Breast epithelium (tissue), 3 donors: ENCODE measurements at regions not wholly inside any gene's neighbourhood (a gene's known extent, or its start where the extent isn't known, plus 50 kb on each side); places are given as distances from the start of the nearest gene placed in this dataset.

Experiments used
- CTCF ChIP-seq, 3 donors: fragments of 450-650 bp; IDR thresholded peaks; one replicate each; pipeline ENCODE4 v1.5.1; 2016 to 2017; ENCODE audit warnings: antibody characterized with exemption in 3 of 3, mild to moderate bottlenecking in 3 of 3, moderate library complexity in 3 of 3
- POLR2A ChIP-seq: fragments of 450-650 bp; IDR thresholded peaks from one replicate; pipeline ENCODE4 v1.6.1; 2016; ENCODE audit warnings: antibody characterized with exemption, mild to moderate bottlenecking, moderate library complexity
- POLR2AphosphoS5 ChIP-seq, 3 donors: sonication (generic); formaldehyde crosslinking; IDR thresholded peaks; one replicate each; pipeline ENCODE4 v1.6.1; 2017; ENCODE audit warnings: antibody characterized with exemption in 3 of 3

GRCh38 chrX:120774606-120775005 is 101.1 kb downstream of the CT47B1 start:
- TF ChIP-seq CTCF (IDR thresholded peaks at IDR 0.05) = no peak
- no peak for TF ChIP-seq POLR2AphosphoS5 (IDR thresholded peaks at IDR 0.05)
- no peak for TF ChIP-seq POLR2A
